Astrocyte (in vitro differentiated cells and primary cell): ENCODE measurements at regions not wholly inside any gene's neighbourhood (a gene's known extent, or its start where the extent isn't known, plus 50 kb on each side); places are given as distances from the start of the nearest gene placed in this dataset.

Experiments
- EZH2 ChIP-seq: IDR thresholded peaks from 2 replicates; pipeline ENCODE4 v1.6.1; 2012; ENCODE audit warnings: mild to moderate bottlenecking, low read length, inconsistent platforms; ENCODE audit not compliant: insufficient read depth
- TF ChIP-seq, protein P1 (sequence below): IDR thresholded peaks from 2 replicates; pipeline ENCODE4 v1.5.1; 2011; ENCODE audit warnings: low read depth, mild to moderate bottlenecking, inconsistent platforms, low read length, moderate library complexity; ENCODE audit not compliant: insufficient read depth

DNA sequence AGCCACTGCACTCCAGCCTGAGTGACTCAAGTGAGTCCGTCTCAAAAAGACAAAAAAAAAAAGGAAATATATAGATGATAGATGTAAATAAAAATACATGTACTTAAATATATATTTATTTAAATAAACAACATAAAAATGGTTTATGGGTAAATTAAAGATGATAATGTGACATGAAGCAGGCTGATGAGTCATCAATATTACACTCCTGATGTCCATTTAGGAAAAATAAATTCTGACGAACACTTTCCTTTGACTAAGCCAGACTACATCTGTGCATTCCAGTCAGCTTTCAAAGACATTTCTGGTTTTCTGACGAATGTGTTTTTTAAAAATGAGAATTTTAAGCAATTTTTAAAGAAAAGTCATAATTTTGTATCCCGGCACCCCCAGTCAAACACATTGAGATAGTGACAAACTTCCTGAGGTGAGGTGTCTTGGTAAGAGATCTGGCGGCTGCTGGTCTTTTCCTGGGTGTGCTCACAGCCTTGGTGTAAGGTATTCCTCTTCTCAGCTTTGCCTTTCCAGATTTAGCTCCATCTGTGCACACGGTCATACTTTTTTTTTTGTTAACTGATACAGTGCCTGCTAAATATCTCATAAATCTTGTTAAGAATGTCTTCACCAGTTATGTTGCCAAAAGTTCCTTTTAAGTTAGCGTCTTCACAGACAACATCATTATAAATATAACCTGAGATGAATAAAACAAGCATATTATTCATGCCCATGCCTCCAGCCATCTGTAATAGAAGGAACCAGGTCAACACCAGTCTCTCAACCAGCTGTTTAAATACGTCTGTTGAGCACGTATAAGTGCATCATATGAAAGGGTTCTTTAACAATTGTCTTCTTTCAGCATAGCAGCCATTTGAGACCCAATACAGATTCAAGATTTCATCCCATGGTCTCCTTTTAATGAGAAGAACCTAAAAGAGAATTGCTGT lies 214.5 kb upstream of the PLD5 start:
- TF ChIP-seq EZH2: no peak
- TF ChIP-seq, protein P1, sequence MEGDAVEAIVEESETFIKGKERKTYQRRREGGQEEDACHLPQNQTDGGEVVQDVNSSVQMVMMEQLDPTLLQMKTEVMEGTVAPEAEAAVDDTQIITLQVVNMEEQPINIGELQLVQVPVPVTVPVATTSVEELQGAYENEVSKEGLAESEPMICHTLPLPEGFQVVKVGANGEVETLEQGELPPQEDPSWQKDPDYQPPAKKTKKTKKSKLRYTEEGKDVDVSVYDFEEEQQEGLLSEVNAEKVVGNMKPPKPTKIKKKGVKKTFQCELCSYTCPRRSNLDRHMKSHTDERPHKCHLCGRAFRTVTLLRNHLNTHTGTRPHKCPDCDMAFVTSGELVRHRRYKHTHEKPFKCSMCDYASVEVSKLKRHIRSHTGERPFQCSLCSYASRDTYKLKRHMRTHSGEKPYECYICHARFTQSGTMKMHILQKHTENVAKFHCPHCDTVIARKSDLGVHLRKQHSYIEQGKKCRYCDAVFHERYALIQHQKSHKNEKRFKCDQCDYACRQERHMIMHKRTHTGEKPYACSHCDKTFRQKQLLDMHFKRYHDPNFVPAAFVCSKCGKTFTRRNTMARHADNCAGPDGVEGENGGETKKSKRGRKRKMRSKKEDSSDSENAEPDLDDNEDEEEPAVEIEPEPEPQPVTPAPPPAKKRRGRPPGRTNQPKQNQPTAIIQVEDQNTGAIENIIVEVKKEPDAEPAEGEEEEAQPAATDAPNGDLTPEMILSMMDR: no peak
